ENCODE measurements at regions not wholly inside any gene's neighbourhood (a gene's known extent, or its start where the extent isn't known, plus 50 kb on each side); places are given as distances from the start of the nearest gene placed in this dataset.

GRCh38 chr6:111986651-111987050, 67.3 kb upstream of the CCN6 start:
- DNase-seq (ENCODE audit: low spot score) = no peak
- Histone ChIP-seq H3K4me2 (no peak overlapping the region), H3K9me2 (ENCODE audit: insufficient read depth) (peaks cover 25% of the 10 kb centered on the region), H4K20me1 (replicated peaks; ENCODE audit: insufficient read depth) (no peaks in the 10 kb centered on the region), H3K27me3 (ENCODE audit: insufficient read depth) (no peaks in the 10 kb centered on the region), H3K36me3 (ENCODE audit: insufficient read depth) (no peaks in the 10 kb centered on the region; the same call in 1 of the 2 replicates), H3K27ac (ENCODE audit: low read depth) (no peak overlapping the region), H3K4me3 (no peak overlapping the region), H2AFZ (no peak overlapping the region), H3F3A (replicated peaks; ENCODE audit: low read depth) (no peaks in the 10 kb centered on the region), H3K4me1 (ENCODE audit: insufficient read depth) (peaks cover 3% of the 10 kb centered on the region; the same call in 1 of the 2 replicates), H3K79me2 (replicated peaks; ENCODE audit: insufficient read depth) (no peaks in the 10 kb centered on the region)
- no peak for TF ChIP-seq CTCF (conservative IDR thresholded peaks at IDR 0.05; ENCODE audit: low read depth in 2 of 2)
- ATAC-seq = no peak
- peaks cover 16% of the 10 kb centered on the region; the same call in 2 of the 3 replicates for H3K36me3 Mint-ChIP-seq (ENCODE audit: low read depth)
- H3K9me3 Mint-ChIP-seq = peaks cover 15% of the 10 kb centered on the region
- H3K27me3 Mint-ChIP-seq (ENCODE audit: insufficient read depth, low read depth, poor library complexity) = peaks cover 4% of the 10 kb centered on the region
- no peak overlapping the region for H3K4me3 Mint-ChIP-seq
- H3K4me1 Mint-ChIP-seq = peaks cover 30% of the 10 kb centered on the region
- H3K27ac Mint-ChIP-seq = no peak overlapping the region

DNA sequence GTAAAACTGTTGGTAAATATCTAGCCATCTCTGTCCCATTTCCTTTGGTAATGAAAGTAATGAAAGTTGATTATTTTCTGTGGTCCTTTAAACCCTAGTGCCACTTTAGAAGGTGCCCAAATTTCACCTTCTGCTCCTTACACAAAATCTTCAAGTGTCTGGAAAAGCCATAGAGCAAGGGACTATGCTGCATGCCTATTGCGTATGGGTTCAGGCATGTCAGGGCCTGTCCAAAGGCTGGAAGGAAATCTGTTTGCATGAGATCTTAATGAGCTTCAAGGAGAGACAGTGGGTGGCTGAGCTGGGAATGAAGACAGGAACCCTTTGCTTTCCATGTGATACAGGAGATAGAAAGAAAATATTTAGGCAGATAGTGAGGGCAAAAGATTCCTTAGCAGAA, 66.6 kb upstream of the CCN6 start:
- Mint-ChIP-seq H3K4me1 (peaks cover 30% of the 10 kb centered on the region), H3K4me3 (no peak overlapping the region), H3K27ac (no peak overlapping the region), H3K36me3 (ENCODE audit: low read depth) (peaks cover 16% of the 10 kb centered on the region; the same call in 2 of the 3 replicates), H3K9me3 (peaks cover 15% of the 10 kb centered on the region), H3K27me3 (ENCODE audit: insufficient read depth, low read depth, poor library complexity) (peaks cover 4% of the 10 kb centered on the region)
- Histone ChIP-seq H3K4me1 (ENCODE audit: insufficient read depth) (peaks cover 3% of the 10 kb centered on the region; the same call in 1 of the 2 replicates), H4K20me1 (replicated peaks; ENCODE audit: insufficient read depth) (no peaks in the 10 kb centered on the region), H3K36me3 (ENCODE audit: insufficient read depth) (no peaks in the 10 kb centered on the region; the same call in 1 of the 2 replicates), H2AFZ (no peak overlapping the region), H3K4me3 (no peak overlapping the region), H3F3A (replicated peaks; ENCODE audit: low read depth) (no peaks in the 10 kb centered on the region), H3K79me2 (replicated peaks; ENCODE audit: insufficient read depth) (no peaks in the 10 kb centered on the region), H3K9me2 (ENCODE audit: insufficient read depth) (peaks cover 26% of the 10 kb centered on the region), H3K27me3 (ENCODE audit: insufficient read depth) (no peaks in the 10 kb centered on the region), H3K27ac (ENCODE audit: low read depth) (no peak overlapping the region), H3K4me2 (no peak overlapping the region)
- ATAC-seq (no peak), DNase-seq (ENCODE audit: low spot score) (no peak)
- no peak for TF ChIP-seq EZH2 (IDR thresholded peaks at IDR 0.05; ENCODE audit: low read depth, unreplicated experiment)
- TF ChIP-seq, protein P1, sequence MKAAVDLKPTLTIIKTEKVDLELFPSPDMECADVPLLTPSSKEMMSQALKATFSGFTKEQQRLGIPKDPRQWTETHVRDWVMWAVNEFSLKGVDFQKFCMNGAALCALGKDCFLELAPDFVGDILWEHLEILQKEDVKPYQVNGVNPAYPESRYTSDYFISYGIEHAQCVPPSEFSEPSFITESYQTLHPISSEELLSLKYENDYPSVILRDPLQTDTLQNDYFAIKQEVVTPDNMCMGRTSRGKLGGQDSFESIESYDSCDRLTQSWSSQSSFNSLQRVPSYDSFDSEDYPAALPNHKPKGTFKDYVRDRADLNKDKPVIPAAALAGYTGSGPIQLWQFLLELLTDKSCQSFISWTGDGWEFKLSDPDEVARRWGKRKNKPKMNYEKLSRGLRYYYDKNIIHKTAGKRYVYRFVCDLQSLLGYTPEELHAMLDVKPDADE (IDR thresholded peaks at IDR 0.05) = no peak
- no peak for TF ChIP-seq POLR2AphosphoS5 (IDR thresholded peaks at IDR 0.05; ENCODE audit: low read depth)
- no peak for TF ChIP-seq ZNF462 (CRISPR knock-in tag; IDR thresholded peaks at IDR 0.05)
- TF ChIP-seq NANOG (IDR thresholded peaks at IDR 0.05; ENCODE audit: borderline replicate concordance) = no peak
- TF ChIP-seq CREB1 (CRISPR knock-in tag; IDR thresholded peaks at IDR 0.05; ENCODE audit: low read depth) = no peak
- no peak for TF ChIP-seq JUNB (IDR thresholded peaks at IDR 0.05; ENCODE audit: unreplicated experiment)
- no peak for TF ChIP-seq ZNF114 (CRISPR knock-in tag; IDR thresholded peaks at IDR 0.05)
- TF ChIP-seq, protein P2, sequence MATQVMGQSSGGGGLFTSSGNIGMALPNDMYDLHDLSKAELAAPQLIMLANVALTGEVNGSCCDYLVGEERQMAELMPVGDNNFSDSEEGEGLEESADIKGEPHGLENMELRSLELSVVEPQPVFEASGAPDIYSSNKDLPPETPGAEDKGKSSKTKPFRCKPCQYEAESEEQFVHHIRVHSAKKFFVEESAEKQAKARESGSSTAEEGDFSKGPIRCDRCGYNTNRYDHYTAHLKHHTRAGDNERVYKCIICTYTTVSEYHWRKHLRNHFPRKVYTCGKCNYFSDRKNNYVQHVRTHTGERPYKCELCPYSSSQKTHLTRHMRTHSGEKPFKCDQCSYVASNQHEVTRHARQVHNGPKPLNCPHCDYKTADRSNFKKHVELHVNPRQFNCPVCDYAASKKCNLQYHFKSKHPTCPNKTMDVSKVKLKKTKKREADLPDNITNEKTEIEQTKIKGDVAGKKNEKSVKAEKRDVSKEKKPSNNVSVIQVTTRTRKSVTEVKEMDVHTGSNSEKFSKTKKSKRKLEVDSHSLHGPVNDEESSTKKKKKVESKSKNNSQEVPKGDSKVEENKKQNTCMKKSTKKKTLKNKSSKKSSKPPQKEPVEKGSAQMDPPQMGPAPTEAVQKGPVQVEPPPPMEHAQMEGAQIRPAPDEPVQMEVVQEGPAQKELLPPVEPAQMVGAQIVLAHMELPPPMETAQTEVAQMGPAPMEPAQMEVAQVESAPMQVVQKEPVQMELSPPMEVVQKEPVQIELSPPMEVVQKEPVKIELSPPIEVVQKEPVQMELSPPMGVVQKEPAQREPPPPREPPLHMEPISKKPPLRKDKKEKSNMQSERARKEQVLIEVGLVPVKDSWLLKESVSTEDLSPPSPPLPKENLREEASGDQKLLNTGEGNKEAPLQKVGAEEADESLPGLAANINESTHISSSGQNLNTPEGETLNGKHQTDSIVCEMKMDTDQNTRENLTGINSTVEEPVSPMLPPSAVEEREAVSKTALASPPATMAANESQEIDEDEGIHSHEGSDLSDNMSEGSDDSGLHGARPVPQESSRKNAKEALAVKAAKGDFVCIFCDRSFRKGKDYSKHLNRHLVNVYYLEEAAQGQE (IDR thresholded peaks at IDR 0.05; ENCODE audit: unreplicated experiment) = no peak

Measured in GM23338 (cell line).